GM23338 (cell line): ENCODE measurements at regions not wholly inside any gene's neighbourhood (a gene's known extent, or its start where the extent isn't known, plus 50 kb on each side); places are given as distances from the start of the nearest gene placed in this dataset.

Source experiments
- ATAC-seq: fragments of 200-7000 bp; cut with Tn5 transposase; 3 replicates; pipeline ENCODE4 v1.9.1; 2020
- DNase-seq: peaks from one replicate; pipeline ENCODE4 v3.0.0-alpha.2; 2015; ENCODE audit warnings: low spot score
- H2AFZ ChIP-seq: fragments of 200-600 bp; sonication (generic); 2 replicates; pipeline ENCODE4 v1.8.0; 2016; ENCODE audit warnings: antibody characterized with exemption, mild to moderate bottlenecking, moderate library complexity
- H3F3A ChIP-seq: fragments of 200-600 bp; sonication (generic); replicated peaks from 2 replicates; pipeline ENCODE4 v1.8.0; 2017; ENCODE audit warnings: antibody characterized with exemption, mixed run types, low read depth
- H3K27ac ChIP-seq: fragments of 200-600 bp; sonication (generic); 2 replicates; pipeline ENCODE4 v1.6.1; 2016; ENCODE audit warnings: low read depth
- H3K27me3 ChIP-seq: fragments of 200-600 bp; sonication (generic); 2 replicates; pipeline ENCODE4 v1.8.0; 2016; ENCODE audit warnings: mild to moderate bottlenecking, mixed run types, moderate library complexity; ENCODE audit not compliant: insufficient read depth
- H3K36me3 ChIP-seq: fragments of 200-600 bp; sonication (generic); 2 replicates; pipeline ENCODE4 v1.8.0; 2016; ENCODE audit warnings: mild to moderate bottlenecking; ENCODE audit not compliant: insufficient read depth
- H3K4me1 ChIP-seq: fragments of 200-600 bp; sonication (generic); 2 replicates; pipeline ENCODE4 v1.8.0; 2016; ENCODE audit warnings: mild to moderate bottlenecking, moderate library complexity; ENCODE audit not compliant: insufficient read depth
- H3K4me2 ChIP-seq: fragments of 200-600 bp; sonication (generic); 2 replicates; pipeline ENCODE4 v1.7.1; 2017; ENCODE audit warnings: mixed run types
- H3K4me3 ChIP-seq: fragments of 200-600 bp; sonication (generic); 2 replicates; pipeline ENCODE4 v1.6.1; 2016; ENCODE audit warnings: mixed run types
- H3K79me2 ChIP-seq: fragments of 200-600 bp; sonication (generic); replicated peaks from 2 replicates; pipeline ENCODE4 v1.8.0; 2017; ENCODE audit warnings: mild to moderate bottlenecking; ENCODE audit not compliant: insufficient read depth
- H3K9me2 ChIP-seq: fragments of 200-600 bp; sonication (generic); 2 replicates; pipeline ENCODE4 v1.8.0; 2017; ENCODE audit not compliant: insufficient read depth
- H4K20me1 ChIP-seq: fragments of 200-600 bp; sonication (generic); replicated peaks from 2 replicates; pipeline ENCODE4 v1.8.0; 2017; ENCODE audit warnings: mild to moderate bottlenecking; ENCODE audit not compliant: insufficient read depth
- H3K27ac Mint-ChIP-seq: 2 replicates; pipeline ENCODE4 v1.8.0; 2020; ENCODE audit warnings: inconsistent platforms, mild to moderate bottlenecking, moderate library complexity, mixed read lengths
- H3K27me3 Mint-ChIP-seq: 3 replicates; pipeline ENCODE4 v1.8.0; 2022; ENCODE audit warnings: low read depth, mild to moderate bottlenecking, moderate library complexity, mixed read lengths, inconsistent platforms; ENCODE audit not compliant: insufficient read depth, poor library complexity
- H3K36me3 Mint-ChIP-seq: 3 replicates; pipeline ENCODE4 v1.8.0; 2021; ENCODE audit warnings: low read depth, mild to moderate bottlenecking, inconsistent platforms, moderate library complexity, mixed read lengths
- H3K4me1 Mint-ChIP-seq: 3 replicates; pipeline ENCODE4 v1.8.0; 2020; ENCODE audit warnings: mild to moderate bottlenecking, inconsistent platforms, mixed read lengths
- H3K4me3 Mint-ChIP-seq: 3 replicates; pipeline ENCODE4 v1.8.0; 2021; ENCODE audit warnings: moderate library complexity, mild to moderate bottlenecking, inconsistent platforms, mixed read lengths
- H3K9me3 Mint-ChIP-seq: 3 replicates; pipeline ENCODE4 v1.8.0; 2020; ENCODE audit warnings: moderate library complexity, mild to moderate bottlenecking, inconsistent platforms, mixed read lengths
- EZH2 ChIP-seq: fragments of 200-600 bp; sonication (generic); IDR thresholded peaks from one replicate; pipeline ENCODE4 v1.8.0; 2017; ENCODE audit warnings: antibody characterized with exemption, mild to moderate bottlenecking, low read depth; ENCODE audit not compliant: unreplicated experiment
- EZH2phosphoT487 ChIP-seq: fragments of 200-600 bp; sonication (generic); IDR thresholded peaks from one replicate; pipeline ENCODE4 v1.8.1; 2018; ENCODE audit warnings: antibody characterized with exemption; ENCODE audit not compliant: unreplicated experiment
- JUNB ChIP-seq: IDR thresholded peaks from one replicate; pipeline ENCODE4 v1.6.1; 2016; ENCODE audit warnings: antibody characterized with exemption; ENCODE audit not compliant: unreplicated experiment
- NANOG ChIP-seq: IDR thresholded peaks from 2 replicates; pipeline ENCODE4 v1.6.1; 2016; ENCODE audit warnings: antibody characterized with exemption, borderline replicate concordance
- POLR2AphosphoS5 ChIP-seq: IDR thresholded peaks from 2 replicates; pipeline ENCODE4 v1.6.1; 2016; ENCODE audit warnings: antibody characterized with exemption, low read depth
- STAT1 ChIP-seq: IDR thresholded peaks from one replicate; pipeline ENCODE4 v1.6.1; 2016; ENCODE audit warnings: antibody characterized with exemption; ENCODE audit not compliant: unreplicated experiment
- ZNF331 ChIP-seq: fragments of 250-450 bp; sonication (Bioruptor Pico); IDR thresholded peaks from 2 replicates; pipeline ENCODE4 v1.5.0; 2020; ENCODE audit warnings: low read depth, mild to moderate bottlenecking, moderate library complexity
- TF ChIP-seq, protein P1 (sequence below): IDR thresholded peaks from one replicate; pipeline ENCODE4 v1.6.1; 2018; ENCODE audit warnings: antibody characterized with exemption; ENCODE audit not compliant: unreplicated experiment
- TF ChIP-seq, protein P2 (sequence below), 2 experiments: fragments of 200-600 bp in 1 of 2; sonication (generic) in 1 of 2; conservative IDR thresholded peaks; 2 replicates each; pipeline versions ENCODE4 v1.5.1 to v1.6.1; 2016 to 2017; ENCODE audit warnings: antibody characterized with exemption in 2 of 2, low read depth in 2 of 2, mild to moderate bottlenecking in 2 of 2, moderate library complexity in 1 of 2
- TF ChIP-seq, protein P3 (sequence below): IDR thresholded peaks from 2 replicates; pipeline ENCODE4 v1.6.1; 2016; ENCODE audit warnings: antibody characterized with exemption

DNA sequence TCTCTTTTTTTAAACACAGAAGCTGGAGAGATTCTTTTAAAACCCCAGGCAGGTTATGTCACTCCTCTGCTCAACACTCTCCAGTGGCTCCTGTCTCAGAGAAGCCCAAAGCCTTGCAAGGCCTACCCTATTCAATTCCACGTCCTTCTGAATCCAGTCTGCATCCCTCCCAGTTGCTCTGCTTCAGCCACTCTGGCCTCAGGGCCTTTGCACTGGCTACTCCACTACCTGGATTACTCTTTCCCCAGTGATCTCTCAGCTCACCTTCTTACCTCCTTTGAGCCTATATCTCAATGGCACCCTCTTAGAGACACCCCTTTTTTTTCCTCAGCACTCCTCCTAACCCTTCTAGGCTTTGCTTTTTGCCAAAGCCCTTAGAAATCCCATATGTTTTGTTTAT, 185.8 kb downstream of the CLIC5 start:
- Mint-ChIP-seq H3K27me3 (no peaks in the 10 kb centered on the region), H3K36me3 (no peaks in the 10 kb centered on the region; the same call in 2 of the 3 replicates), H3K4me3 (no peak overlapping the region), H3K9me3 (no peaks in the 10 kb centered on the region), H3K27ac (no peak overlapping the region), H3K4me1 (no peaks in the 10 kb centered on the region)
- H3K4me1 ChIP-seq = no peaks in the 10 kb centered on the region
- no peak overlapping the region for H3K4me3 ChIP-seq
- DNase-seq = no peak
- H3F3A ChIP-seq = no peaks in the 10 kb centered on the region
- H3K9me2 ChIP-seq = 0 out of 2 replicates have a peak, but pooled peaks cover 6% of the 10 kb centered on the region
- no peak overlapping the region for H3K27ac ChIP-seq
- no peak for ATAC-seq
- no peaks in the 10 kb centered on the region for H4K20me1 ChIP-seq
- TF ChIP-seq, protein P1, sequence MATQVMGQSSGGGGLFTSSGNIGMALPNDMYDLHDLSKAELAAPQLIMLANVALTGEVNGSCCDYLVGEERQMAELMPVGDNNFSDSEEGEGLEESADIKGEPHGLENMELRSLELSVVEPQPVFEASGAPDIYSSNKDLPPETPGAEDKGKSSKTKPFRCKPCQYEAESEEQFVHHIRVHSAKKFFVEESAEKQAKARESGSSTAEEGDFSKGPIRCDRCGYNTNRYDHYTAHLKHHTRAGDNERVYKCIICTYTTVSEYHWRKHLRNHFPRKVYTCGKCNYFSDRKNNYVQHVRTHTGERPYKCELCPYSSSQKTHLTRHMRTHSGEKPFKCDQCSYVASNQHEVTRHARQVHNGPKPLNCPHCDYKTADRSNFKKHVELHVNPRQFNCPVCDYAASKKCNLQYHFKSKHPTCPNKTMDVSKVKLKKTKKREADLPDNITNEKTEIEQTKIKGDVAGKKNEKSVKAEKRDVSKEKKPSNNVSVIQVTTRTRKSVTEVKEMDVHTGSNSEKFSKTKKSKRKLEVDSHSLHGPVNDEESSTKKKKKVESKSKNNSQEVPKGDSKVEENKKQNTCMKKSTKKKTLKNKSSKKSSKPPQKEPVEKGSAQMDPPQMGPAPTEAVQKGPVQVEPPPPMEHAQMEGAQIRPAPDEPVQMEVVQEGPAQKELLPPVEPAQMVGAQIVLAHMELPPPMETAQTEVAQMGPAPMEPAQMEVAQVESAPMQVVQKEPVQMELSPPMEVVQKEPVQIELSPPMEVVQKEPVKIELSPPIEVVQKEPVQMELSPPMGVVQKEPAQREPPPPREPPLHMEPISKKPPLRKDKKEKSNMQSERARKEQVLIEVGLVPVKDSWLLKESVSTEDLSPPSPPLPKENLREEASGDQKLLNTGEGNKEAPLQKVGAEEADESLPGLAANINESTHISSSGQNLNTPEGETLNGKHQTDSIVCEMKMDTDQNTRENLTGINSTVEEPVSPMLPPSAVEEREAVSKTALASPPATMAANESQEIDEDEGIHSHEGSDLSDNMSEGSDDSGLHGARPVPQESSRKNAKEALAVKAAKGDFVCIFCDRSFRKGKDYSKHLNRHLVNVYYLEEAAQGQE = no peak
- TF ChIP-seq ZNF331 (CRISPR knock-in tag) (no peak), NANOG (no peak), EZH2phosphoT487 (no peak), STAT1 (no peak), EZH2 (no peak), POLR2AphosphoS5 (no peak), JUNB (no peak)
- TF ChIP-seq, protein P2, sequence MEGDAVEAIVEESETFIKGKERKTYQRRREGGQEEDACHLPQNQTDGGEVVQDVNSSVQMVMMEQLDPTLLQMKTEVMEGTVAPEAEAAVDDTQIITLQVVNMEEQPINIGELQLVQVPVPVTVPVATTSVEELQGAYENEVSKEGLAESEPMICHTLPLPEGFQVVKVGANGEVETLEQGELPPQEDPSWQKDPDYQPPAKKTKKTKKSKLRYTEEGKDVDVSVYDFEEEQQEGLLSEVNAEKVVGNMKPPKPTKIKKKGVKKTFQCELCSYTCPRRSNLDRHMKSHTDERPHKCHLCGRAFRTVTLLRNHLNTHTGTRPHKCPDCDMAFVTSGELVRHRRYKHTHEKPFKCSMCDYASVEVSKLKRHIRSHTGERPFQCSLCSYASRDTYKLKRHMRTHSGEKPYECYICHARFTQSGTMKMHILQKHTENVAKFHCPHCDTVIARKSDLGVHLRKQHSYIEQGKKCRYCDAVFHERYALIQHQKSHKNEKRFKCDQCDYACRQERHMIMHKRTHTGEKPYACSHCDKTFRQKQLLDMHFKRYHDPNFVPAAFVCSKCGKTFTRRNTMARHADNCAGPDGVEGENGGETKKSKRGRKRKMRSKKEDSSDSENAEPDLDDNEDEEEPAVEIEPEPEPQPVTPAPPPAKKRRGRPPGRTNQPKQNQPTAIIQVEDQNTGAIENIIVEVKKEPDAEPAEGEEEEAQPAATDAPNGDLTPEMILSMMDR (conservative IDR thresholded peaks at IDR 0.05; ENCODE audit: low read depth in 2 of 2) = no peak
- TF ChIP-seq, protein P3, sequence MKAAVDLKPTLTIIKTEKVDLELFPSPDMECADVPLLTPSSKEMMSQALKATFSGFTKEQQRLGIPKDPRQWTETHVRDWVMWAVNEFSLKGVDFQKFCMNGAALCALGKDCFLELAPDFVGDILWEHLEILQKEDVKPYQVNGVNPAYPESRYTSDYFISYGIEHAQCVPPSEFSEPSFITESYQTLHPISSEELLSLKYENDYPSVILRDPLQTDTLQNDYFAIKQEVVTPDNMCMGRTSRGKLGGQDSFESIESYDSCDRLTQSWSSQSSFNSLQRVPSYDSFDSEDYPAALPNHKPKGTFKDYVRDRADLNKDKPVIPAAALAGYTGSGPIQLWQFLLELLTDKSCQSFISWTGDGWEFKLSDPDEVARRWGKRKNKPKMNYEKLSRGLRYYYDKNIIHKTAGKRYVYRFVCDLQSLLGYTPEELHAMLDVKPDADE = no peak
- H3K27me3 ChIP-seq = no peaks in the 10 kb centered on the region
- no peak overlapping the region for H2AFZ ChIP-seq
- H3K4me2 ChIP-seq = no peak overlapping the region
- H3K36me3 ChIP-seq = no peaks in the 10 kb centered on the region
- no peaks in the 10 kb centered on the region for H3K79me2 ChIP-seq
